Neural cell (in vitro differentiated cells): ENCODE measurements at regions not wholly inside any gene's neighbourhood (a gene's known extent, or its start where the extent isn't known, plus 50 kb on each side); places are given as distances from the start of the nearest gene placed in this dataset.

ENCODE experiments used
- H2AFZ ChIP-seq: fragments of 200-600, 300-800 bp; sonication (generic), shearing (Covaris generic); 2 replicates; pipeline ENCODE4 v1.6.0; 2014; ENCODE audit warnings: low read depth, mild to moderate bottlenecking, antibody characterized with exemption, low read length, moderate library complexity
- H3F3A ChIP-seq: fragments of 200-600 bp; shearing (Covaris generic); 2 replicates; pipeline ENCODE4 v1.6.1; 2016; ENCODE audit warnings: mild to moderate bottlenecking, moderate library complexity, mixed read lengths, antibody characterized with exemption, low read length; ENCODE audit not compliant: insufficient read depth, poor library complexity, severe bottlenecking
- H3K27ac ChIP-seq: fragments of 200-600, 300-800 bp; sonication (generic), shearing (Covaris generic); 2 replicates; pipeline ENCODE4 v1.5.1; 2014; ENCODE audit warnings: mild to moderate bottlenecking, low read length, moderate library complexity
- H3K27me3 ChIP-seq: fragments of 300-800, 200-600 bp; sonication (generic), shearing (Covaris generic); 2 replicates; pipeline ENCODE4 v1.6.0; 2014; ENCODE audit warnings: mild to moderate bottlenecking, low read depth, low read length, moderate library complexity; ENCODE audit not compliant: insufficient read depth
- H3K36me3 ChIP-seq: fragments of 300-800, 200-600 bp; sonication (generic), shearing (Covaris generic); 2 replicates; pipeline ENCODE4 v1.5.1; 2014; ENCODE audit warnings: mild to moderate bottlenecking, antibody characterized with exemption, low read length, moderate library complexity; ENCODE audit not compliant: insufficient read depth
- H3K4me2 ChIP-seq: fragments of 300-800, 200-600 bp; sonication (generic), shearing (Covaris generic); 2 replicates; pipeline ENCODE4 v1.6.0; 2014; ENCODE audit warnings: mild to moderate bottlenecking, low read length
- H3K4me3 ChIP-seq: fragments of 300-800, 200-600 bp; sonication (generic), shearing (Covaris generic); 2 replicates; pipeline ENCODE4 v1.5.1; 2014; ENCODE audit warnings: mild to moderate bottlenecking, low read length, moderate library complexity
- H3K79me2 ChIP-seq: fragments of 200-600 bp; shearing (Covaris generic); replicated peaks from 2 replicates; pipeline ENCODE4 v1.6.0; 2014; ENCODE audit warnings: mild to moderate bottlenecking, low read length, moderate library complexity; ENCODE audit not compliant: insufficient read depth
- H3K9ac ChIP-seq: fragments of 300-800, 200-600 bp; sonication (generic), shearing (Covaris generic); 2 replicates; pipeline ENCODE4 v1.6.1; 2016; ENCODE audit warnings: mild to moderate bottlenecking, low read length, mixed read lengths
- H3K9me2 ChIP-seq: fragments of 200-600 bp; shearing (Covaris generic); 2 replicates; pipeline ENCODE4 v1.6.1; 2016; ENCODE audit warnings: mild to moderate bottlenecking, low read length, mixed read lengths; ENCODE audit not compliant: insufficient read depth
- H3K9me3 ChIP-seq: fragments of 200-600, 300-800 bp; sonication (generic), shearing (Covaris generic); 2 replicates; pipeline ENCODE4 v1.6.1; 2016; ENCODE audit warnings: mild to moderate bottlenecking, mixed run types, low read length, moderate library complexity, mixed read lengths
- H4K20me1 ChIP-seq: fragments of 200-600 bp; shearing (Covaris generic); 2 replicates; pipeline ENCODE4 v1.6.1; 2016; ENCODE audit warnings: mild to moderate bottlenecking, mixed run types; ENCODE audit not compliant: insufficient read depth
- CTCF ChIP-seq: fragments of 450-650 bp; IDR thresholded peaks from 2 replicates; pipeline ENCODE4 v1.5.1; 2014; ENCODE audit warnings: antibody characterized with exemption, mild to moderate bottlenecking, moderate library complexity; ENCODE audit not compliant: poor library complexity, severe bottlenecking
- EP300 ChIP-seq: fragments of 450-650 bp; conservative IDR thresholded peaks from 2 replicates; pipeline ENCODE4 v1.6.1; 2014; ENCODE audit warnings: antibody characterized with exemption, mild to moderate bottlenecking, moderate library complexity; ENCODE audit not compliant: poor library complexity, severe bottlenecking
- EZH2 ChIP-seq: fragments of 200-600, 300-800 bp; shearing (Covaris generic), sonication (generic); IDR thresholded peaks from 2 replicates; pipeline ENCODE4 v1.6.1; 2014; ENCODE audit warnings: antibody characterized with exemption, low read length, borderline replicate concordance, mild to moderate bottlenecking; ENCODE audit not compliant: insufficient read depth, poor library complexity, severe bottlenecking
- MXI1 ChIP-seq: fragments of 450-650 bp; conservative IDR thresholded peaks from 2 replicates; pipeline ENCODE4 v1.6.1; 2014; ENCODE audit warnings: antibody characterized with exemption, mild to moderate bottlenecking; ENCODE audit not compliant: poor library complexity, severe bottlenecking
- POLR2AphosphoS5 ChIP-seq: IDR thresholded peaks from 2 replicates; pipeline ENCODE4 v1.6.1; 2012
- RAD21 ChIP-seq: fragments of 450-650 bp; conservative IDR thresholded peaks from 2 replicates; pipeline ENCODE4 v1.6.1; 2014; ENCODE audit warnings: antibody characterized with exemption, mild to moderate bottlenecking, moderate library complexity
- REST ChIP-seq: IDR thresholded peaks from 2 replicates; pipeline ENCODE4 v1.6.1; 2012; ENCODE audit warnings: borderline replicate concordance
- SMC3 ChIP-seq: fragments of 450-650 bp; conservative IDR thresholded peaks from 2 replicates; pipeline ENCODE4 v1.6.1; 2014; ENCODE audit warnings: antibody characterized with exemption, mild to moderate bottlenecking, moderate library complexity; ENCODE audit not compliant: poor library complexity
- TAF1 ChIP-seq: IDR thresholded peaks from 2 replicates; pipeline ENCODE4 v1.6.1; 2012; ENCODE audit warnings: low read depth

- TF ChIP-seq EZH2: no peak
- TF ChIP-seq SMC3: no peak
- TF ChIP-seq POLR2AphosphoS5: no peak
- TF ChIP-seq EP300: no peak
- TF ChIP-seq CTCF: no peak
- TF ChIP-seq REST: no peak
- TF ChIP-seq RAD21: no peak
- no peak for TF ChIP-seq TAF1
- TF ChIP-seq MXI1: no peak
- Histone ChIP-seq H3K9me2 (no peaks in the 10 kb centered on the region), H3K27me3 (no peaks in the 10 kb centered on the region), H3F3A (no peaks in the 10 kb centered on the region), H3K4me2 (no peak overlapping the region), H3K36me3 (no peaks in the 10 kb centered on the region), H3K27ac (no peak overlapping the region), H3K4me3 (no peak overlapping the region), H4K20me1 (no peaks in the 10 kb centered on the region), H2AFZ (no peak overlapping the region), H3K9me3 (no peaks in the 10 kb centered on the region), H3K79me2 (no peaks in the 10 kb centered on the region), H3K9ac (no peak overlapping the region)
Observed at GRCh38 chr11:97948793-97949192, 1072.0 kb upstream of the CNTN5 start.

GRCh38 chr11:97955595-97955994 lies 1065.2 kb upstream of the CNTN5 start:
- no peaks in the 10 kb centered on the region for H3K27me3 ChIP-seq
- H3K4me3 ChIP-seq: no peak overlapping the region
- TF ChIP-seq EP300: no peak
- TF ChIP-seq POLR2AphosphoS5: no peak
- no peak for TF ChIP-seq TAF1
- TF ChIP-seq SMC3: no peak
- no peak for TF ChIP-seq REST
- TF ChIP-seq RAD21: no peak
- no peak for TF ChIP-seq EZH2
- TF ChIP-seq MXI1: no peak
- no peak for TF ChIP-seq CTCF

More at GRCh38 chr11:97955595-97955994, 1065.2 kb upstream of the CNTN5 start:
- Histone ChIP-seq H2AFZ (no peak overlapping the region), H3K9ac (no peak overlapping the region), H3K4me2 (no peak overlapping the region), H4K20me1 (no peaks in the 10 kb centered on the region), H3K27ac (no peak overlapping the region), H3K36me3 (no peaks in the 10 kb centered on the region), H3F3A (no peaks in the 10 kb centered on the region), H3K9me3 (no peaks in the 10 kb centered on the region), H3K9me2 (no peaks in the 10 kb centered on the region), H3K79me2 (no peaks in the 10 kb centered on the region)
